GM06990 (cell line): ENCODE measurements at regions not wholly inside any gene's neighbourhood (a gene's known extent, or its start where the extent isn't known, plus 50 kb on each side); places are given as distances from the start of the nearest gene placed in this dataset.

ENCODE experiments used
- DNase-seq: peaks from one replicate; pipeline ENCODE4 v3.0.0-alpha.2; 2011; ENCODE audit not compliant: insufficient read length; ENCODE audit errors: extremely low read depth
- H3K27me3 ChIP-seq: replicated peaks from 2 replicates; pipeline ENCODE4 v1.6.0; 2011; ENCODE audit warnings: low read length; ENCODE audit not compliant: control insufficient read depth, insufficient read depth
- H3K36me3 ChIP-seq: 2 replicates; pipeline ENCODE4 v1.5.1; 2011; ENCODE audit warnings: low read length; ENCODE audit not compliant: control insufficient read depth, insufficient read depth
- H3K4me3 ChIP-seq: replicated peaks from 2 replicates; pipeline ENCODE4 v1.5.1; 2011; ENCODE audit warnings: low read depth, mild to moderate bottlenecking, control low read depth, low read length
- CTCF ChIP-seq: IDR thresholded peaks from 2 replicates; pipeline ENCODE4 v1.5.1; 2011; ENCODE audit warnings: low read length, control low read depth, mild to moderate bottlenecking, inconsistent platforms; ENCODE audit not compliant: insufficient read depth, poor library complexity, severe bottlenecking

GRCh38 chr3:111283165-111283564 is 211.5 kb downstream of the NECTIN3 start:
- no peak overlapping the region for H3K4me3 ChIP-seq
- no peak for TF ChIP-seq CTCF
- H3K36me3 ChIP-seq = no peaks in the 10 kb centered on the region
- no peaks in the 10 kb centered on the region for H3K27me3 ChIP-seq
- DNase-seq = no peak

- TF ChIP-seq CTCF = no peak
- no peak for DNase-seq
- Histone ChIP-seq H3K27me3 (no peaks in the 10 kb centered on the region), H3K4me3 (no peak overlapping the region), H3K36me3 (no peaks in the 10 kb centered on the region)
Observed at GRCh38 chr3:111284503-111285183, 213.0 kb downstream of the NECTIN3 start.

GRCh38 chr3:111285184-111285538 is 213.5 kb downstream of the NECTIN3 start:
- Histone ChIP-seq H3K36me3 (no peaks in the 10 kb centered on the region), H3K4me3 (no peak overlapping the region), H3K27me3 (no peaks in the 10 kb centered on the region)
- no peak for TF ChIP-seq CTCF
- no peak for DNase-seq

- no peak for TF ChIP-seq CTCF
- Histone ChIP-seq H3K4me3 (no peak overlapping the region), H3K36me3 (no peaks in the 10 kb centered on the region), H3K27me3 (no peaks in the 10 kb centered on the region)
- no peak for DNase-seq
Observed at GRCh38 chr3:111285694-111286093, 214.1 kb downstream of the NECTIN3 start.

- TF ChIP-seq CTCF = no peak
- H3K36me3 ChIP-seq = no peaks in the 10 kb centered on the region
- no peaks in the 10 kb centered on the region for H3K27me3 ChIP-seq
- DNase-seq = no peak
- no peak overlapping the region for H3K4me3 ChIP-seq
Observed at GRCh38 chr3:111286746-111287145, 215.1 kb downstream of the NECTIN3 start.

- Histone ChIP-seq H3K27me3 (no peaks in the 10 kb centered on the region), H3K4me3 (no peak overlapping the region), H3K36me3 (no peaks in the 10 kb centered on the region)
- no peak for DNase-seq
- TF ChIP-seq CTCF = no peak
Observed at GRCh38 chr3:111292117-111292516, 220.5 kb downstream of the NECTIN3 start.
